ENCODE measurements at regions not wholly inside any gene's neighbourhood (a gene's known extent, or its start where the extent isn't known, plus 50 kb on each side); places are given as distances from the start of the nearest gene placed in this dataset.

DNA sequence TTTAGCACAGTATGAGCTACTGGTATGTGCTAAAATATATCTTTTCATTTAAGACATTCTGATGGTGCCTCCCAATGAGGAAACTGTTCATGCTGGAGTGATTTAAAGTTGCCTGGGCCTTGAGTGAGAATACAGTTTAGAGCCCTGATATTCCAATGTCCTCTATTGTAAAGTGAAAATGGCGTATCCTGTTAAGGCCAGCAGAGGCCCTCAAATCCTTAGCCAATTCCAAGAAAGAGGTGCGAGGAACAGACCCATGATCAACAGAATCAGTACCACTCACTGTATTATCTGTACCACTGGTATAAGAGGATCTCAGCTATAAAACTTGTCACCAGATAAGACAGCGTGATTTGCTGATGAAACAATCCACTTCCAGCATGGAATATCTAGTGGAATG, 273.1 kb upstream of the SLITRK5 start:
- TF ChIP-seq, protein P1, sequence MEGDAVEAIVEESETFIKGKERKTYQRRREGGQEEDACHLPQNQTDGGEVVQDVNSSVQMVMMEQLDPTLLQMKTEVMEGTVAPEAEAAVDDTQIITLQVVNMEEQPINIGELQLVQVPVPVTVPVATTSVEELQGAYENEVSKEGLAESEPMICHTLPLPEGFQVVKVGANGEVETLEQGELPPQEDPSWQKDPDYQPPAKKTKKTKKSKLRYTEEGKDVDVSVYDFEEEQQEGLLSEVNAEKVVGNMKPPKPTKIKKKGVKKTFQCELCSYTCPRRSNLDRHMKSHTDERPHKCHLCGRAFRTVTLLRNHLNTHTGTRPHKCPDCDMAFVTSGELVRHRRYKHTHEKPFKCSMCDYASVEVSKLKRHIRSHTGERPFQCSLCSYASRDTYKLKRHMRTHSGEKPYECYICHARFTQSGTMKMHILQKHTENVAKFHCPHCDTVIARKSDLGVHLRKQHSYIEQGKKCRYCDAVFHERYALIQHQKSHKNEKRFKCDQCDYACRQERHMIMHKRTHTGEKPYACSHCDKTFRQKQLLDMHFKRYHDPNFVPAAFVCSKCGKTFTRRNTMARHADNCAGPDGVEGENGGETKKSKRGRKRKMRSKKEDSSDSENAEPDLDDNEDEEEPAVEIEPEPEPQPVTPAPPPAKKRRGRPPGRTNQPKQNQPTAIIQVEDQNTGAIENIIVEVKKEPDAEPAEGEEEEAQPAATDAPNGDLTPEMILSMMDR (IDR thresholded peaks at IDR 0.05; ENCODE audit: low read depth, low read length): no peak
- no peak for TF ChIP-seq POLR2A (IDR thresholded peaks at IDR 0.05; ENCODE audit: extremely low read depth, insufficient read length)
- TF ChIP-seq, protein P2, sequence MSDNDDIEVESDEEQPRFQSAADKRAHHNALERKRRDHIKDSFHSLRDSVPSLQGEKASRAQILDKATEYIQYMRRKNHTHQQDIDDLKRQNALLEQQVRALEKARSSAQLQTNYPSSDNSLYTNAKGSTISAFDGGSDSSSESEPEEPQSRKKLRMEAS (IDR thresholded peaks at IDR 0.05; ENCODE audit: low read depth, low read length): no peak
- no peak for TF ChIP-seq MYC (IDR thresholded peaks at IDR 0.05; ENCODE audit: low read depth, low read length)
